Fibroblast of peridontal ligament (primary cell): ENCODE measurements at regions not wholly inside any gene's neighbourhood (a gene's known extent, or its start where the extent isn't known, plus 50 kb on each side); places are given as distances from the start of the nearest gene placed in this dataset.

ENCODE experiments used
- DNase-seq: peaks from one replicate; pipeline ENCODE4 v3.0.0-alpha.2; 2010; ENCODE audit errors: extremely low read depth

- no peak for DNase-seq
Measured at GRCh38 chr20:39242614-39243013, 280.5 kb downstream of the DHX35 start.

GRCh38 chr20:39234520-39235095, 272.5 kb downstream of the DHX35 start:
- no peak for DNase-seq

GRCh38 chr20:39233755-39234154, 271.6 kb downstream of the DHX35 start:
- DNase-seq = no peak

GRCh38 chr20:39227416-39227815, 265.3 kb downstream of the DHX35 start:
- no peak for DNase-seq

- no peak for DNase-seq
Measured at GRCh38 chr20:39225978-39226377, 263.8 kb downstream of the DHX35 start.

DNA sequence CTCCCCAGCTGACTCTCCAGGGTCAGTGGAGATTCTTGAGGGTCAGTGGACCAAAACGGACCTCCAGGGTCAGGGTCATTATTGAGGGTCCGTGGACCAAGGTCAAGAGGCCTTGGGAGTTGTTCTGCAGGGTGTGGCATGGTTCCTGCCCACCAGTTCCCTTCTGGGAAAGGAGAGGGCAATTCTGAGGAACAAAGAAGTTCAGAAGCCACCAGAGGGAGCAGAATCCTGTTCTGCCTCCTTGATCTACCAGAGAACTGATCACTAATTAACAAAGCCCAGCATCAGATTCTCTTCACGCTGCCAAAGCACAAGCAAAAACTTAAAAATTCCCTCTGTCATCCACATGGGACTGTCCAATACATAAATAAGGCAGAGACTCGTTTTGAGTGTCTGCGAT, 263.4 kb downstream of the DHX35 start:
- no peak for DNase-seq

- DNase-seq = no peak
Measured at GRCh38 chr20:39222101-39222500, 260.0 kb downstream of the DHX35 start.

DNA sequence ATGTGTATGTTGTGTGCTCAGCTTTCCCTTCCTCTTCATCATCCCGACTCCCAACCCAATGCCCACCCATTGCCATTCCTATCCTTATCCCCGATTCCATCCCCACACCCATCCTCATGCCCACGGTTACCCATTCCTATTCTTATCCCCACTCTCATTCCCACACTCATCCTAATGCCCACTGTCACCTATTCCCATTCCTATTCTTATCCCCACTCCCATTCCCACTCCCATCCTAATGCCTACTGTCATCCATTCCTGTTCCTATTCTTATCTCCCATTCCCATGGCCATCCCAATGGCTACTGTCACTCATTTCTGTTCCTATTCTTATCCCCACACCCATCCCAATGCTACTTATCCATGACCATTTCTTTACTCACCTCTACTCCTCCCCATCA, 254.1 kb downstream of the DHX35 start:
- no peak for DNase-seq

GRCh38 chr20:39214828-39215227, 252.7 kb downstream of the DHX35 start:
- no peak for DNase-seq

DNA sequence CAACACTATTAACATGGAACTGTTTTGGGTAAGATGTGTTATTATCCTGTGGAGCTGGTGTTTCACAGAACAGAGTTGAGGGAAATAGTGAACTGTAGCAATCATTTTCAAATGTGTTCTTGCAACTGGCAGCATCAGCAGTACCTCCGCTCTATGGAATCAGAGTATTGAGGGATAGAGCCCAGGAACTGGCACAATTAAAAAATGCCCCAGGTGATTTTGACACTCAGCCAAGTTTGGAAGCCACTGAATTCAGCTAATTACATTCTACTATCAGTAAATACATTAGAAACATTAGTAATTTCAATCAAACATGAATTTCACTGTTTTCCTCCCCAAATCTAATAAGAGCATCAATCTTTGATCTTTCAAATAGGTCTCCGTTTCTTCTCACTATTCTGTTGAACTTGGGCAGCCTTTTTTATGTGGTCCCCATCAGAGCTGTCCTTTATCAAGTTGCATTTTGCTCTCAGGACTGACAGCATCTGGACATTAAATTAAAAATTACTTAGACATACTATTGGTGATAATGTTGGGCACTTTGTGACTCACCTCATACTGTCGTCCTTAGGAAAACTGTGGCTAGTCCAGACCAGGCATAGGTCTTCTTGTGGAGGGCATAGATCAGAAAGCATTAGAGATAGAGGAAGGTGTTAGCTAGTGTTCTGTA, 251.5 kb downstream of the DHX35 start:
- DNase-seq = no peak

GRCh38 chr20:39211060-39211748, 249.1 kb downstream of the DHX35 start:
- DNase-seq = no peak

- no peak for DNase-seq
Measured at GRCh38 chr20:39210341-39211036, 248.3 kb downstream of the DHX35 start.

DNA sequence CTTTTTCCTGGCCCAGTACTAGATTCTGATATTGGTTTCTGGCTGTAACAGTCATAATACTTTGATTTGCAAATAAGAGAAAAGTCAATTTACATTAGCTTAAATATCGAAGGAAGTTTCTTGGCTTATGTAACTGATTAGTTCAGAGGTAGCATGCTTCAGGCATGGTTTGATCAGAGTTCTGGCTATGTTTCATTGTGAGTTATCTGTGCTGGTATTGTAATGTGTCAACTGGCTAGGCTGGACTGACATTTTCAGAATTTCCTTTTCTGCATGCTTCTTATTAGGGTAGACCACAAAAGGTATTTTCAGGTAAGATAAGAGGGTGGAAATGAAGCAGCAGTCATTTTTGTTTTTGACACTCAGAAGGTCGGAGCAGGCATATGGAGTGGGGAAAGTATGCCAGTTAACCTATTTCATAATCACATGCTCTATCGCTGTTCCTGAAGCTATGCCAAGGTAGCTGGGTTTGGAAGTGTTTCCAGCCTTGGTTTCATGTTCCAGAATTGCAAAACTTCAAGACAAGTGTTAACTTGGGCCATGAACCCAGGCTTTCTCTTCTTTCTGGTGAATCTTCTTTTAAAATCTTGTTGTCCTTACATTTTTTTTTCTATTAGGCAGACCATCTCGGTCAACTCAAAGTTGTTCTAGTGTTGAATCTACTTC, 244.9 kb downstream of the DHX35 start:
- peak; percentile 6 for DNase-seq

- DNase-seq = no peak
Measured at GRCh38 chr20:39195582-39196021, 233.5 kb downstream of the DHX35 start.

DNA sequence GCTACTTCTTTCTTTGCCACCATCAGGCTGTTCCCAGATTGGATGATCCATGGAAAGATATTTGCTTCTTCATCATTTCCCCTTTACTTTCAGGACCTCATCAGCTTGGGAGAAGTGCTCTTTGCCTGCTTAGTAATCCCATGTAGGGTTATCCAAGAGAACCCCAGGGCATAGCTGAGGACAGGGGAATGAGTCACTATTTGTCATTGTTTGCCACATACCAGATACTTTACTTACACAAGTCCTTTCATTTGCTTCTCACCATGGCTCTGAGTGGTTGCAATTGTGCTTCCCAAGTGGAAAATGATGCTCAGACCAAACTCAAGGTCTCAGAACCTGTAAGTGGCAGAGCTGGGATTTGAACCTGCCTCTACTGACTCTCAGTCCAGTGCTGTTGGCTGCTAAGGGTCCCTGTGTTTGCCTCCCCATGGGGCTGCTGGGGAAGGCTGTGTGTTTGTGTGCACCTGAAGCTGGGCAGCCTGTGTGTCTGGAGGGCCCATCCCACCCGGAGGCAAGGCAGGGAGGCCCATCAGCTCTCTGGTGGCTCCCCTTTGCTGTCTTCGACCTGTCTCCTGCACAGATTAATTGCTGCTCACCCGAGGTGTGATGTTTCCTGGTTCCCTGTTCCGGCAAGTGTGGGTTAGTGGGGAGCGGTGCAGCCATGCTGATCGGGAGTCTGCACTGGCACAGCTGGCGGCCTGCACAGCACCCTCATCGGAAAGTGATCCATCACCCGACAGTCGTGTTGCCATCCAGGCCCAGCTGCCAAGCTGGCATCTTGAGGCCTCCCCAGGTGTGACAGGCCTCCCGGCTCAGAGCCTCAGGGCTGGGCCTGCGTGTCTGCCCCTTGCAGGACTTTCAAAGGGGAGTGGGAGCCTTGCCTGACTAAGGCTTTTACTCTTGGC, 228.8 kb downstream of the DHX35 start:
- no peak for DNase-seq

DNA sequence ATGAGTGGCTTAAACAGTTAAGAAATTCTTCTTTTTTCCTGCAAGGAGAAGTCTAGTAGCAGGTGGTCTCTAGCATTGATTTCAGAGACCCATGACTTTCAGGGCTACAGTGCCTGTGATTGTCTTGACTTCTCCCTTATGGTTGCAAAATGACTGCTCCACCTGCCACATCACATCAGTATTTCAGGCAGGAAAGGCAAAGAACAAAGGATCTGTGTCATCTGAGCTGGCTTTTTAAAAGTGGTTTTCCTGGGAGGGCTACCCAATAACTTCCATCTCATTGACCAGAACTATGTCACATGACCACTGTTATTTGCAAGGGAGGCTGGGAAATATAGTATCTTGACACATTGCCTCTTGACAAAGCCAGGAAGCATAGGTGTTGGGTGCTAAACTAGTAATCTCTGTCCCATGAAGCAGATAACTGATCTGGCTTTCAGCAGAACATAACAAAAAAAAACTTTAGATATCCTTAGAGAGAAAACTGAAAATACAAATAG, 226.2 kb downstream of the DHX35 start:
- DNase-seq = no peak

DNA sequence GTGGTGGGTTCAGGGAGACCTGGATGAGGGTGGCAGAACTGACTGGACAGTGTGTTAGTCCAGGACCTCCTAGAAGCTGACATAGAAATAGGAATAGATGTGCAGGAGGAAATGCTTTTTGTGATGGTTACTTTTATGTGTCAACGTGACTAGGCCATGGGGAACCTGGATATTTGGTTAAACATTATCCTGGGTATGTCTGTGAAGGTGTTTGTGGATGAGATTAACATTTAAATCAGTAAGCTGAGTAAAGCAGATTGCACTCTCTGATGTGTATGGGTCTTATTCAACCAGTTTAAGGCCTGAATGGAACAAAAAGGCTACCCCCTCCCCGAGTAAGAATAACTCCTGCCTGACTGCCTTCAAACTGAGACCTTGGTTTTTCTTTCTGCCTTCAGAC, 219.3 kb downstream of the DHX35 start:
- no peak for DNase-seq

DNA sequence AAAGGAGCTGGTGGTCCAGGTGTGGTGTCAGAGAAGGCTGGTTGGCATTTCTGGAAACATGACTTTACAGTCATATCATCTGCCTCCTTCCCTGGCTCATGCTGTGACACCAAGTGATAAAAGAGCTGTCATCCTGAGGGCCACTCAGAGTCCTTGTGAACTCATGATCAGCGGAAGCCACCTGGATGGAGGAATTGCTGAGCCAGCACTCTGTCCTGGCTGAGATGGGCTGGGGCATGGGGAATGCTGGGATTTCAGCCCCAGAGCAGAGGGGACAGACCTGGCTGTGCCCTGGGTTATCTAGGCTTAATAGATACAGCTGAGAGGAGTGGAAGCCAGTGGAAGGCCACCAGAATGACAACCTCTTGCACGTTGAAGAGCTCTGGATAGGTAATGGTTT, 214.3 kb downstream of the DHX35 start:
- DNase-seq = no peak

DNA sequence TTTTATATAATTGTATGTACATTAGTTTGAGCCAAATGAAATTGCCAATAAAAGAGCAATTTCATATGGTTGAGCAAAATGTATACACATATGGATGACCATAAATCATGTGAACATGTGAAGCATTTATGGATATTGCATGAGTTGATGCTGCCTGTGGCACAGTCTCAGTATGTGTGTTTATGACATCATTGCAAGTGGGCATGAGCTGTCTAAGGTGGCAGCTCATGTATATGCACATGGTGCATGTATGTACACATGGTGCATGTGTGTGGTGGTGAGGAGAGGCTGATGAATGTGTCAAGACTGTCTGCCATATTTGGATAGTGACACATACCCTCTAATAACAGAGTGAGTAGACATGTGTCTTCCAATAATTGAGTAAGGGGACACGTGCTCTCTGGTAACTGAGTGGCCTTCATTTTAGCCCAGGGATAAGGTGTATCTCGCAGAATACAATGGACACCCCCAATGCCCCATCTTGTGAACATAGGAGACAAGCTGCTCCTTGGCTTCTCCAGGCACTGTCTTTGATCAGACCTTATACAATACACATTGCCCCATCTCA, 208.8 kb downstream of the DHX35 start:
- DNase-seq = no peak

DNA sequence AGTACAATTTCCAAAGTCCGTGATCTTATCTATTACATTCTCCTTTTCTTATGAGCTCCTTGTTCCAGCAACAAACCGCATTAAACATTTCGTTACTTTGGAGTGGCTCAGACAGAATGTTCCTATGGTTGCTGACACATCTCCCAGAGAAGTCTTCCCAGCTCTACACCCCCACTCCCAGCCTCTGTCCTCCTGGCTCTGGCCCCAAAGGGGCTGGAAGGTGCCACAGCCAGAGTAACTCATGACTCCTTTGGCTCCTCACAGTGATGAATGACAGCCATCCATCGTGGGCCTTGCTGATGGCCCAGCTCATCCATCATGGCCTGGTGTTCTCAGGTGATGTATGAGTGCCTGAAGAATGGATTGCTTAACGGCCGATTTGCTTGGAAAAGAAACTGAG, 203.0 kb downstream of the DHX35 start:
- no peak for DNase-seq

DNA sequence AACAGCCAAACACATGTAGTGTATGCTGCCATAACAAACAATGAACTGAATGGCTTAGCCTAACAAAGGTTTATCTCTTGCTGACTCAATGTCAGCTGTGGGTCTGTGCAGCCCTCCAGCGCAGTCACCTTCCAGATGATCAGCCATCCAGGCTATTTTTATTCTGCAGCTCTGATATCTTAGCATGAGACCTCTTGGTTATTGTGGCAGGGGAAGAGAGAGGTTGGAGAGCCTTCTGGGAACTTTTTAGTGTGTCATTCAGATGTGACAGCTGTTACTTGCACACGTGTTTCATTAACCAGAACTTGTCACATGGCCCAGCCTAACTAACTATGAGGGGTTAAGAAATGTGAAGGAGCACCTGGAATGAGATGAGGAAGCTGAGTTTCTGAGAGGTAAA, 202.5 kb downstream of the DHX35 start:
- DNase-seq = no peak
